ENCODE measurements at regions not wholly inside any gene's neighbourhood (a gene's known extent, or its start where the extent isn't known, plus 50 kb on each side); places are given as distances from the start of the nearest gene placed in this dataset.

DNA sequence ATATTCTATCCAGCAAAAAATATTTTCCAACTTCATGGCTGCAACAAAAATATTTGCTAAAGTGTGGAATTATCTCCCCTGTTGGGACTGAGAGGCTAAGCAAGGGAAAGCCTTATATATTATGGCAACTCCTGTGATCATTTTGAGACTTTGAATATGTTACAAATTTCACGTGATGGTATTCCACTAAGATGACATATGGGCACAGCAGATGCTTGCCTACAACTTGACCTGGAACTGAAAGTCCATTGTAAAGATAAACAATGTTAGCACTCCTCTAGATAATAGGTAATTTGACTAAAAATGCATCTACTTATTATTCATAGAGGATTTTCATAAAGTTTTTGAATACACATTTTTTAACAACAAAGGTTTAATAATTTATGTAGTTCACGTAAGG, 1141.5 kb upstream of the CDH6 start:
- no peak for TF ChIP-seq POLR2AphosphoS5 (IDR thresholded peaks at IDR 0.05; ENCODE audit: insufficient read depth, low read depth, low read length)
- TF ChIP-seq, protein P1, sequence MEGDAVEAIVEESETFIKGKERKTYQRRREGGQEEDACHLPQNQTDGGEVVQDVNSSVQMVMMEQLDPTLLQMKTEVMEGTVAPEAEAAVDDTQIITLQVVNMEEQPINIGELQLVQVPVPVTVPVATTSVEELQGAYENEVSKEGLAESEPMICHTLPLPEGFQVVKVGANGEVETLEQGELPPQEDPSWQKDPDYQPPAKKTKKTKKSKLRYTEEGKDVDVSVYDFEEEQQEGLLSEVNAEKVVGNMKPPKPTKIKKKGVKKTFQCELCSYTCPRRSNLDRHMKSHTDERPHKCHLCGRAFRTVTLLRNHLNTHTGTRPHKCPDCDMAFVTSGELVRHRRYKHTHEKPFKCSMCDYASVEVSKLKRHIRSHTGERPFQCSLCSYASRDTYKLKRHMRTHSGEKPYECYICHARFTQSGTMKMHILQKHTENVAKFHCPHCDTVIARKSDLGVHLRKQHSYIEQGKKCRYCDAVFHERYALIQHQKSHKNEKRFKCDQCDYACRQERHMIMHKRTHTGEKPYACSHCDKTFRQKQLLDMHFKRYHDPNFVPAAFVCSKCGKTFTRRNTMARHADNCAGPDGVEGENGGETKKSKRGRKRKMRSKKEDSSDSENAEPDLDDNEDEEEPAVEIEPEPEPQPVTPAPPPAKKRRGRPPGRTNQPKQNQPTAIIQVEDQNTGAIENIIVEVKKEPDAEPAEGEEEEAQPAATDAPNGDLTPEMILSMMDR (IDR thresholded peaks at IDR 0.05; ENCODE audit: extremely low read depth in 1 of 2, insufficient read depth in 1 of 2, low read depth in 1 of 2, low read length in 2 of 2), result no peak
- TF ChIP-seq POLR2A (IDR thresholded peaks at IDR 0.05; ENCODE audit: low read depth, low read length), result no peak
- TF ChIP-seq, protein P2, sequence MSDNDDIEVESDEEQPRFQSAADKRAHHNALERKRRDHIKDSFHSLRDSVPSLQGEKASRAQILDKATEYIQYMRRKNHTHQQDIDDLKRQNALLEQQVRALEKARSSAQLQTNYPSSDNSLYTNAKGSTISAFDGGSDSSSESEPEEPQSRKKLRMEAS (IDR thresholded peaks at IDR 0.05; ENCODE audit: insufficient read depth, insufficient read length), result no peak
- no peak for TF ChIP-seq MYC (IDR thresholded peaks at IDR 0.05; ENCODE audit: low read depth, low read length)
- no peak for TF ChIP-seq FOS (IDR thresholded peaks at IDR 0.05; ENCODE audit: borderline replicate concordance, insufficient read depth, low read length)
- TF ChIP-seq EZH2 (IDR thresholded peaks at IDR 0.05; ENCODE audit: borderline replicate concordance, low read depth, low read length, severe bottlenecking), result no peak

All from endothelial cell of umbilical vein (primary cell).